HEK293T (cell line): ENCODE measurements at regions not wholly inside any gene's neighbourhood (a gene's known extent, or its start where the extent isn't known, plus 50 kb on each side); places are given as distances from the start of the nearest gene placed in this dataset.

Experiments
- CTCF ChIA-PET: fragments of 350-600 bp; formaldehyde crosslinking; extraction: SDS; loops from one replicate; lab custom pipeline; 2021; ENCODE audit warnings: antibody characterized with exemption, inconsistent platforms; lab: Yijun Ruan, JAX
- POLR2A ChIA-PET: fragments of 350-600 bp; formaldehyde crosslinking; extraction: SDS; loops from one replicate; lab custom pipeline; 2020; ENCODE audit warnings: antibody characterized with exemption, inconsistent platforms; lab: Yijun Ruan, JAX
- DNase-seq: peaks from one replicate; pipeline ENCODE4 v3.0.0; 2012; ENCODE audit warnings: mixed read lengths; ENCODE audit errors: extremely low spot score
- ARNT ChIP-seq: fragments of 450-650 bp; IDR thresholded peaks from 2 replicates; pipeline ENCODE4 v1.6.1; 2017; ENCODE audit warnings: mild to moderate bottlenecking
- BHLHE40 ChIP-seq: fragments of 450-650 bp; IDR thresholded peaks from 2 replicates; pipeline ENCODE4 v1.6.1; 2016; ENCODE audit warnings: mild to moderate bottlenecking, moderate library complexity, borderline replicate concordance
- CTBP1 ChIP-seq: fragments of 450-650 bp; IDR thresholded peaks from 2 replicates; pipeline ENCODE4 v1.6.1; 2016; ENCODE audit warnings: borderline replicate concordance
- ELF4 ChIP-seq: fragments of 450-650 bp; IDR thresholded peaks from 2 replicates; pipeline ENCODE4 v1.6.1; 2017; ENCODE audit warnings: antibody characterized with exemption
- FOXA1 ChIP-seq: fragments of 450-650 bp; IDR thresholded peaks from 2 replicates; pipeline ENCODE4 v1.6.1; 2016; ENCODE audit warnings: mild to moderate bottlenecking
- FOXK2 ChIP-seq: fragments of 450-650 bp; IDR thresholded peaks from 2 replicates; pipeline ENCODE4 v1.6.1; 2016; ENCODE audit warnings: mild to moderate bottlenecking
- FOXM1 ChIP-seq: fragments of 450-650 bp; IDR thresholded peaks from 2 replicates; pipeline ENCODE4 v1.6.1; 2017; ENCODE audit warnings: mild to moderate bottlenecking, borderline replicate concordance
- HDGF ChIP-seq: fragments of 450-650 bp; IDR thresholded peaks from 2 replicates; pipeline ENCODE4 v1.6.1; 2017; ENCODE audit warnings: antibody characterized with exemption, borderline replicate concordance
- L3MBTL2 ChIP-seq: fragments of 450-650 bp; conservative IDR thresholded peaks from 2 replicates; pipeline ENCODE4 v1.6.1; 2016; ENCODE audit warnings: mild to moderate bottlenecking
- LEF1 ChIP-seq: fragments of 450-650 bp; IDR thresholded peaks from 2 replicates; pipeline ENCODE4 v1.6.1; 2017; ENCODE audit warnings: mild to moderate bottlenecking, borderline replicate concordance
- NFRKB ChIP-seq: fragments of 450-650 bp; IDR thresholded peaks from 2 replicates; pipeline ENCODE4 v1.6.1; 2016; ENCODE audit warnings: mild to moderate bottlenecking, moderate library complexity
- PKNOX1 ChIP-seq: fragments of 450-650 bp; IDR thresholded peaks from 2 replicates; pipeline ENCODE4 v1.6.1; 2016
- SP1 ChIP-seq: fragments of 450-650 bp; IDR thresholded peaks from 2 replicates; pipeline ENCODE4 v1.6.1; 2017
- SUZ12 ChIP-seq: fragments of 450-650 bp; IDR thresholded peaks from 2 replicates; pipeline ENCODE4 v1.6.1; 2016; ENCODE audit warnings: mild to moderate bottlenecking
- TARDBP ChIP-seq: fragments of 450-650 bp; IDR thresholded peaks from 2 replicates; pipeline ENCODE4 v1.6.1; 2016
- ZNF384 ChIP-seq: fragments of 450-650 bp; IDR thresholded peaks from 2 replicates; pipeline ENCODE4 v1.6.1; 2016

- CTCF ChIA-PET = no interaction called here
- no peak for DNase-seq
- TF ChIP-seq ARNT (no peak), PKNOX1 (no peak), SP1 (no peak), ELF4 (no peak), L3MBTL2 (no peak), HDGF (no peak), FOXA1 (no peak), FOXK2 (no peak), CTBP1 (no peak)
- POLR2A ChIA-PET = no interaction called here
Observed at GRCh38 chr13:79062291-79062690, 343.8 kb downstream of the RBM26 start.

DNA sequence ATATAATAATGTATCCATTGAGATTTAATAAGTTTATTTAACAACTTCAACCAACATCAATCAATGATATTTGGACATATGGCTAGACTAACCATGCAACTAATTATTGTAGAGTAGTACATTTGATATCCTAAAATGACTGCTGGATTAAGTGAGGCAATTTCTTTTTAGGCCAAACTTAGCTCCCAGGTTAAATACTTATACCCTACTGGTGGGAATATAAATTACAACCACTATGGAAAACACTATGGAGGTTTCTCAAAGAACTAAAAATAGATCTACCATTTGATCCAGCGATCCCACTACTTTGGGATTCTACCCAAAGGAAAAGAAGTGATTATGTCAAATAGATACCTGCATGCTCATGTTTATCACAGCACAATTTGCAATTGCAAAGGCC is 345.8 kb downstream of the RBM26 start:
- DNase-seq = no peak
- ChIA-PET CTCF (interaction anchor here (1.5 kb wide), 1 partner anchor 9 kb away, joined by 4 read pairs; no protein-coding TSS in a partner anchor), POLR2A (no interaction called here)

DNA sequence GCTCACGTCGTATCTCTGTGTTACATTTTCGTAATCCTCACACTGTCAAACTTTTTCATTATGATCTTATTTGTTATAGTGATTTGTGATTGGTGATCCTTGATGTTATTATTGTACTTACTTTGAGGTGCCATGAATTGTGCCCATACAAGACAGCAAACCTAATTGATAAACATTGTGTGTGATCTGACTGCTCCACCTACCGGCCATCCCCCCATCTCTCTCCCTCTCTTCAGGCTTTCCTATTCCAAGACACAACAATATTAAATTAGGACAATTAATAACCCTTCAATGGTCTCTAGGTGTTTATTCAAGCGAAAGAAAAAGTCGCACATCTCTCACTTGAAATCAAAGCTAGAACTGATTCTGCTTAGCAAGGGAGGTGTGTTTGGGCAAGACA is 349.3 kb downstream of the RBM26 start:
- ChIA-PET POLR2A (no interaction called here), CTCF (no interaction called here)
- TF ChIP-seq HDGF (no peak), BHLHE40 (no peak), NFRKB (no peak), ZNF384 (no peak), FOXA1 (no peak), SP1 (no peak), ELF4 (no peak), PKNOX1 (no peak)
- DNase-seq = no peak

More for the DNA sequence above, 345.8 kb downstream of the RBM26 start:
- TF ChIP-seq CTBP1 (no peak), TARDBP (no peak), NFRKB (no peak), BHLHE40 (no peak), LEF1 (no peak), FOXK2 (no peak), HDGF (no peak), FOXA1 (no peak), SUZ12 (no peak), ZNF384 (no peak), L3MBTL2 (no peak), ELF4 (no peak), SP1 (no peak), ARNT (no peak), FOXM1 (no peak), PKNOX1 (no peak)

- TF ChIP-seq BHLHE40 (no peak), HDGF (no peak), SP1 (no peak), ARNT (no peak), SUZ12 (no peak), ZNF384 (no peak), PKNOX1 (no peak), FOXM1 (no peak), FOXA1 (no peak), LEF1 (no peak), TARDBP (no peak), FOXK2 (no peak)
- POLR2A ChIA-PET = no interaction called here
- DNase-seq = no peak
- CTCF ChIA-PET = no interaction called here
Observed at GRCh38 chr13:79051472-79051871, 354.6 kb downstream of the RBM26 start.

- TF ChIP-seq PKNOX1 (peak; percentile 73), ELF4 (no peak), CTBP1 (peak; percentile 32; the same call in 1 of the 2 replicates), TARDBP (no peak)
- ChIA-PET CTCF (no interaction called here), POLR2A (no interaction called here)
- no peak for DNase-seq
Observed at GRCh38 chr13:79044415-79044814, 361.6 kb downstream of the RBM26 start.

DNA sequence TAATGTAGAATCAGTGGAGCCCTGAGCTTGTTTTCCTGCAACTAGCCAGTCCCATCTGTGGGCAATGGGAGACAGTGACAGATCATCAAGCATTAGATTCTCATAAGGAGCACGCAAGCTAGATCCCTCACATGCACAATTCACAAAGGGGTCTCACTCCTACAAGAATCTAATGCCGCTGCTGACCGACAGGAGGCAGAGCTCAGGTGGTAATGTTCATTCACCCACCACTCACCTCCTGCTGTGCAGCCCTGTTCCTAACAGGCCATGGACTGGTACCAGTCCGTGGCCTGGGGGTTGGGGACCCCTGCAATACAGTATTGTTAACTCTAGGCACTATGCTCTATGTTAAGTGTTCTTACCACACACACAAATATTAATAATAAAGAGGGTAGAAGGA is 362.8 kb downstream of the RBM26 start:
- no peak for DNase-seq
- TF ChIP-seq SP1 (no peak), TARDBP (no peak), ELF4 (no peak)
- ChIA-PET CTCF (no interaction called here), POLR2A (no interaction called here)
